CD4-positive, alpha-beta T cell treated with Interleukin-6 for 4 hours (primary cell): ENCODE measurements at regions not wholly inside any gene's neighbourhood (a gene's known extent, or its start where the extent isn't known, plus 50 kb on each side); places are given as distances from the start of the nearest gene placed in this dataset.

Source experiments
- DNase-seq: peaks from one replicate; pipeline ENCODE4 v3.0.0-alpha.2; 2020; ENCODE audit warnings: mixed read lengths

GRCh38 chr18:2337552-2338141 lies 233.7 kb downstream of the METTL4 start:
- DNase-seq = peak; percentile 45

- no peak for DNase-seq
These were observed 232.7 kb downstream of the METTL4 start for GRCh38 chr18:2338601-2339000.

GRCh38 chr18:2340335-2340734 lies 231.0 kb downstream of the METTL4 start:
- DNase-seq = no peak

GRCh38 chr18:2348003-2348402 lies 223.3 kb downstream of the METTL4 start:
- DNase-seq = no peak

- no peak for DNase-seq
These were observed 220.0 kb downstream of the METTL4 start for GRCh38 chr18:2351126-2351850.

- DNase-seq = no peak
These were observed 217.0 kb downstream of the METTL4 start for GRCh38 chr18:2354292-2354691.

GRCh38 chr18:2356906-2357305 lies 214.4 kb downstream of the METTL4 start:
- DNase-seq = no peak

- DNase-seq = no peak
These were observed 210.4 kb downstream of the METTL4 start for GRCh38 chr18:2360861-2361260.

GRCh38 chr18:2368102-2368501 lies 203.2 kb downstream of the METTL4 start:
- no peak for DNase-seq

- no peak for DNase-seq
These were observed 194.6 kb downstream of the METTL4 start for GRCh38 chr18:2376707-2377106.

GRCh38 chr18:2380101-2380500 lies 191.2 kb downstream of the METTL4 start:
- no peak for DNase-seq

GRCh38 chr18:2381539-2381938 lies 189.8 kb downstream of the METTL4 start:
- DNase-seq = no peak

- DNase-seq = no peak
These were observed 183.7 kb downstream of the METTL4 start for GRCh38 chr18:2387588-2387987.

GRCh38 chr18:2390158-2390557 lies 181.1 kb downstream of the METTL4 start:
- no peak for DNase-seq

- no peak for DNase-seq
These were observed 179.8 kb downstream of the METTL4 start for GRCh38 chr18:2391470-2391869.

GRCh38 chr18:2392446-2392845 lies 178.9 kb downstream of the METTL4 start:
- DNase-seq = no peak

GRCh38 chr18:2394684-2395083 lies 176.6 kb downstream of the METTL4 start:
- DNase-seq = no peak

- DNase-seq = no peak
These were observed 175.7 kb downstream of the METTL4 start for GRCh38 chr18:2395427-2396161.

GRCh38 chr18:2396162-2396505 lies 175.2 kb downstream of the METTL4 start:
- DNase-seq = no peak

- DNase-seq = no peak
These were observed 170.6 kb downstream of the METTL4 start for GRCh38 chr18:2400701-2401196.

- DNase-seq = no peak
These were observed 169.2 kb downstream of the METTL4 start for GRCh38 chr18:2402084-2402483.

GRCh38 chr18:2406544-2406943 lies 164.8 kb downstream of the METTL4 start:
- DNase-seq = no peak

- DNase-seq = no peak
These were observed 163.3 kb downstream of the METTL4 start for GRCh38 chr18:2407961-2408360.

- DNase-seq = no peak
These were observed 161.4 kb downstream of the METTL4 start for GRCh38 chr18:2409906-2410305.
